HG02884 (cell line): ENCODE measurements at regions not wholly inside any gene's neighbourhood (a gene's known extent, or its start where the extent isn't known, plus 50 kb on each side); places are given as distances from the start of the nearest gene placed in this dataset.

Source experiments
- ATAC-seq: cut with Tn5 transposase; IDR thresholded peaks from one replicate; pipeline ENCODE4 v1.9.1; 2021; ENCODE audit warnings: mild to moderate bottlenecking, moderate library complexity; ENCODE audit not compliant: unreplicated experiment

- no peak for ATAC-seq
Observed at GRCh38 chr1:63710308-63710707, 63.5 kb upstream of the ROR1 start.

GRCh38 chr1:63710761-63711380, 62.9 kb upstream of the ROR1 start:
- no peak for ATAC-seq

DNA sequence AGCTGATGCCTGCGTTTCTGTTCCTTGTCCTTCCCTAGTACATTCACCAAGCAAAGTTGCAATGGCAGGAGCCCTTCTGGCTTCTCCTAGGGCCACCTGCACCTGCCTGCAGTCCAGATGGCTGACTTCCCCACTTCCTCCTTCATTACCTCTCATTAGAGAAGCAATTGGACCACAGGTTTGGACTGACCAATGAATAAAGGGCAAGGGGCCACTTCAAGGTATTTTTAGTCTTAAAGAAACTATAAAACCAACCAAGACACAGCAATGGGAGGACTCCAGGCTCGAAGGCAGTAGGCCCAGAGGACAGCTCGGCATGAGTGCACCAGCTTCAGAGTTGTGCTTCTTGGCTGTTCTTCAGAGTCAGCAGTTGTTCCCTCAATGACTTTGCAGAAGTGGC, 60.8 kb upstream of the ROR1 start:
- no peak for ATAC-seq

DNA sequence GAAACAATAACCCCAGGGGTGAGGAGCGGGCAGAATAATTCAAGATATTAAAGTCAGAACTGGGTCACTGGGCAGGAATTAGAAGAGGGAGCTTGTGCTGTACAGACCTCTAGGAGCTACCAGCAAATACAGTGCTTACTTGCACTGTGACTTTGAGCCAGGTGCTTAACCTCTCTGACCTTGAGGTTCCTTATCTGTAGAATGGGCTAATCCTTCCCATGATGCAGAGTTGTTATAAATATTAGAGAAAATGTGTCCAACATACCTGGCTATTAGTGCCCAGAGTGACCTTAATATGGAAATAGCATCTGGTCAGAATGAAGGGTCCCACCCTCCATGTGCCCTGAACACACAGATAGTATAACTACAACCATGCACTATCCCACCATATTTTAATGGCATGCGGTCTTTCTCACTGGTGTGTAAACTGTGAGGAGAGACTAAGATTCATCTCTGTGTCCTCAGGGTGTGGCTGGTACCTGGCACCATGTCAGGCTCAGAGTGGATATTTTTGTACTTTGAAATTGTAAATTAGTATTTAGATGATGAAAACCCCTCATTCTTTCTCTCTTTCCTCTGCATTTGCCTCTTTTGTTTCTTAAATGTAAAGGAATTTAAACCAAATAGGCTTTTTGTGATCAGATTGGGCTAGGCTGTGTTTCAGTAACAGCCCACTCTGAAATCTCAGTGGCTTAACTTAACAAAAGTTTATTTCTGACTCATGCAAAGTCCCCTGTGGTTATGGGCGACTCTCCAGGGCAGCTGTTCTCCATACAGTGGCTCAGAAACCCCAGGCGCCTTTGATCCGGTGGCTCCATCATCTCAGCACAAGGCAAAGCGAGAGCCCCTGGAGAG, 60.0 kb upstream of the ROR1 start:
- peak; percentile 84 for ATAC-seq

- ATAC-seq = no peak
Observed at GRCh38 chr1:63714482-63714760, 59.4 kb upstream of the ROR1 start.

GRCh38 chr1:63717511-63718065, 56.2 kb upstream of the ROR1 start:
- no peak for ATAC-seq

- no peak for ATAC-seq
Observed at GRCh38 chr1:63718541-63718970, 55.3 kb upstream of the ROR1 start.

GRCh38 chr1:63721531-63722189, 52.2 kb upstream of the ROR1 start:
- ATAC-seq = no peak

DNA sequence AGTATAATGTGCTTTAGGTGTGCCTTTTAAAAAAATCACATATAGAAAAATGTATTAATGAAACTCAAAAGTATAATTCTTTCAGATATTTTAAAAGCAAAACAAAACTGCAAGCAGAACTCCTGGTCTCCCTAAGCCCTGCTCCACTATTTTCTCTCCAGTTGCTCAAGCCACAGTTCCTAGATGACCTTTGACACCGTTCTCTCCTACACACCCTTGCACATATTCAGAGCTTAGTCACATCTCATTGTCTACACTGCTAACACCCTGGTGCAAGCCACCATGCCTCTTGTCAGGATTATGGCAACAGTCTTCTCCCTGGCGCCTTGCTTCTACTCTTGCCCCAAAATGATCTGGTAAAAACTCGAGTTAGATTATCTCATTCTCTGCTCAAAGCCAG, 50.2 kb upstream of the ROR1 start:
- no peak for ATAC-seq
